ENCODE measurements at regions not wholly inside any gene's neighbourhood (a gene's known extent, or its start where the extent isn't known, plus 50 kb on each side); places are given as distances from the start of the nearest gene placed in this dataset.

DNA sequence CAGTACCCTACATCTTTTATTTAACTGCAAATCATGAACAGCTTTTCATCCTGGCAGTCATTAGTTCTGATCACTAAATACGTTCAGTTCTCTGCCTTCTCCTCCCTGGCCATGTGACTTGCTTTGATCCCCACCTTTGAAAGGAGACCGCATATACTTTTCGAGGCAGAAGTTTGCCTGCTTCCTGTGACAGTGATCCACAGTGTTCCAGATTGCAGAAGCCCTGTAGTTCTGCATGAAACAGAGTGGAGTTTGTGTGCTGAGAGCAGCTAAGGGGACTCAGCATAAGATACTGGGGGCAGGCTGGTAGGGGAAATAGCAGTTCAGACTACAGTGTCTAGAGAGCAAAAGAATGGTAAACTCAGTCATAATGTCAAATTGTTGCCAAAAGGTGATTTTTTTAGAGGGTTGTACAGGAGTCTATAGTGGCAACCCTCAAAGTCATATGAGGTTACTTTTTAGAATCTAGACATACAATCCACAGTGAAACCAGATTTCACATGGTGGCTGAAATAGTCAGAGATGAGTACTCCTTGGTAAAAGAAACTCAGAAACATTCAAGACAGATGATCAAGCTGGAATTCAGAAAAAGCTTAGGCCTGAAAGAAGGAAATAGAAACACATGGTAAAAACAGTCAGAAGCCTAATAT lies 1800.4 kb upstream of the CELF4 start:
- TF ChIP-seq, protein P1, sequence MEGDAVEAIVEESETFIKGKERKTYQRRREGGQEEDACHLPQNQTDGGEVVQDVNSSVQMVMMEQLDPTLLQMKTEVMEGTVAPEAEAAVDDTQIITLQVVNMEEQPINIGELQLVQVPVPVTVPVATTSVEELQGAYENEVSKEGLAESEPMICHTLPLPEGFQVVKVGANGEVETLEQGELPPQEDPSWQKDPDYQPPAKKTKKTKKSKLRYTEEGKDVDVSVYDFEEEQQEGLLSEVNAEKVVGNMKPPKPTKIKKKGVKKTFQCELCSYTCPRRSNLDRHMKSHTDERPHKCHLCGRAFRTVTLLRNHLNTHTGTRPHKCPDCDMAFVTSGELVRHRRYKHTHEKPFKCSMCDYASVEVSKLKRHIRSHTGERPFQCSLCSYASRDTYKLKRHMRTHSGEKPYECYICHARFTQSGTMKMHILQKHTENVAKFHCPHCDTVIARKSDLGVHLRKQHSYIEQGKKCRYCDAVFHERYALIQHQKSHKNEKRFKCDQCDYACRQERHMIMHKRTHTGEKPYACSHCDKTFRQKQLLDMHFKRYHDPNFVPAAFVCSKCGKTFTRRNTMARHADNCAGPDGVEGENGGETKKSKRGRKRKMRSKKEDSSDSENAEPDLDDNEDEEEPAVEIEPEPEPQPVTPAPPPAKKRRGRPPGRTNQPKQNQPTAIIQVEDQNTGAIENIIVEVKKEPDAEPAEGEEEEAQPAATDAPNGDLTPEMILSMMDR (IDR thresholded peaks at IDR 0.05 in 8 of 11, conservative IDR thresholded peaks at IDR 0.05 in 3 of 11): no peak
- TF ChIP-seq POLR2A (IDR thresholded peaks at IDR 0.05) (no peak), POLR2AphosphoS5 (IDR thresholded peaks at IDR 0.05) (no peak)
